ENCODE measurements at regions not wholly inside any gene's neighbourhood (a gene's known extent, or its start where the extent isn't known, plus 50 kb on each side); places are given as distances from the start of the nearest gene placed in this dataset.

DNA sequence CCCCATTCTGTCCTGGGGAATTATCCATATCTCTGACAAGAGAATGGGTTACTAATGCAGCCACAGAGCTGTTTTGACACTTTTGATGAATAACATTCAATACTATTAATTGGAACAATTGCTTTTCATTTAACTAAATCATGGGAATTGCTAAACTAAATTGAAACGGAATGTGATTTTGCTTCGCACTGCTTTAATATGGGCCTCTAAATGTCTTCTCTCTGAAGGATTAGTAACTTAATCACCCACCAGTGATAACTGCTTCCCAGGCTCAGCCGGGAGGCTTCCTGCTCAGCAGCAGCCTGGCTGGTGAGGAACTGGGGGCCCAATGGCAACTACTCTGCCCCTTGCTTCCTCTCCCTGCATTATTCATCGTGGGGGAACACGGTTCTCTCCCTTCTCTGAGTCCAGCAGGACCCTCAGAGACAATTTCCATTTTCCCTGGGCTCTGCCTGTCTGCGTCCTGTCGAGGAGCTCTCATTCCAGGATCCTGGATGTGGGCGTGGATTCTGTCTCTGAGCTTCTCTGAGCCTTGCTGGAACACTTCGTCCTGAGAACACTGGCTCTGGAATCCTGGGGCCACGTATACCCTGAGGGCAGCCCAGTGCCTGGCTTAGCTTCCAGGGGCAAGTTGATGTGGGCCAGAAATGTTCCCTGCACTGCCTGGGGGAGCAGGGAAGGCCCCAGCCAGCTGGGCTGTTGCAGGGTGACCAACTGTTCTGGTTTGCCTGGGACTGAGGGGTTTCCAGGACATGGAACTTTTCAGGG is 308.9 kb downstream of the DHX35 start:
- POLR2A ChIA-PET = no interaction called here
- TF ChIP-seq, protein P1, sequence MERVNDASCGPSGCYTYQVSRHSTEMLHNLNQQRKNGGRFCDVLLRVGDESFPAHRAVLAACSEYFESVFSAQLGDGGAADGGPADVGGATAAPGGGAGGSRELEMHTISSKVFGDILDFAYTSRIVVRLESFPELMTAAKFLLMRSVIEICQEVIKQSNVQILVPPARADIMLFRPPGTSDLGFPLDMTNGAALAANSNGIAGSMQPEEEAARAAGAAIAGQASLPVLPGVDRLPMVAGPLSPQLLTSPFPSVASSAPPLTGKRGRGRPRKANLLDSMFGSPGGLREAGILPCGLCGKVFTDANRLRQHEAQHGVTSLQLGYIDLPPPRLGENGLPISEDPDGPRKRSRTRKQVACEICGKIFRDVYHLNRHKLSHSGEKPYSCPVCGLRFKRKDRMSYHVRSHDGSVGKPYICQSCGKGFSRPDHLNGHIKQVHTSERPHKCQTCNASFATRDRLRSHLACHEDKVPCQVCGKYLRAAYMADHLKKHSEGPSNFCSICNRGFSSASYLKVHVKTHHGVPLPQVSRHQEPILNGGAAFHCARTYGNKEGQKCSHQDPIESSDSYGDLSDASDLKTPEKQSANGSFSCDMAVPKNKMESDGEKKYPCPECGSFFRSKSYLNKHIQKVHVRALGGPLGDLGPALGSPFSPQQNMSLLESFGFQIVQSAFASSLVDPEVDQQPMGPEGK (tag by site-specific recombination; IDR thresholded peaks at IDR 0.05) = no peak
- TF ChIP-seq ZIC2 (tag by site-specific recombination; IDR thresholded peaks at IDR 0.05) = peak; percentile 11; the same call in 1 of the 2 replicates
- no peaks in the 10 kb centered on the region for H3K4me1 ChIP-seq (ENCODE audit: control insufficient read depth, insufficient read depth, low read length)
- no peaks in the 10 kb centered on the region for H3K36me3 ChIP-seq (ENCODE audit: control insufficient read depth in 2 of 2, insufficient read depth in 1 of 2, low read length in 2 of 2)
- H3K4me3 ChIP-seq (ENCODE audit: low read depth, low read length) = no peak overlapping the region
- no peak overlapping the region for H3K27ac ChIP-seq (ENCODE audit: extremely low read depth, low read depth, low read length)
- CTCF ChIA-PET = interaction anchor here (0.9 to 3.5 kb wide), 4 partner anchors 8 to 921 kb away, joined by 3 to 25 read pairs (median 7); no protein-coding TSS in a partner anchor
- H3K9me3 ChIP-seq (ENCODE audit: control insufficient read depth, insufficient read depth, low read depth, low read length) = no peaks in the 10 kb centered on the region

DNA sequence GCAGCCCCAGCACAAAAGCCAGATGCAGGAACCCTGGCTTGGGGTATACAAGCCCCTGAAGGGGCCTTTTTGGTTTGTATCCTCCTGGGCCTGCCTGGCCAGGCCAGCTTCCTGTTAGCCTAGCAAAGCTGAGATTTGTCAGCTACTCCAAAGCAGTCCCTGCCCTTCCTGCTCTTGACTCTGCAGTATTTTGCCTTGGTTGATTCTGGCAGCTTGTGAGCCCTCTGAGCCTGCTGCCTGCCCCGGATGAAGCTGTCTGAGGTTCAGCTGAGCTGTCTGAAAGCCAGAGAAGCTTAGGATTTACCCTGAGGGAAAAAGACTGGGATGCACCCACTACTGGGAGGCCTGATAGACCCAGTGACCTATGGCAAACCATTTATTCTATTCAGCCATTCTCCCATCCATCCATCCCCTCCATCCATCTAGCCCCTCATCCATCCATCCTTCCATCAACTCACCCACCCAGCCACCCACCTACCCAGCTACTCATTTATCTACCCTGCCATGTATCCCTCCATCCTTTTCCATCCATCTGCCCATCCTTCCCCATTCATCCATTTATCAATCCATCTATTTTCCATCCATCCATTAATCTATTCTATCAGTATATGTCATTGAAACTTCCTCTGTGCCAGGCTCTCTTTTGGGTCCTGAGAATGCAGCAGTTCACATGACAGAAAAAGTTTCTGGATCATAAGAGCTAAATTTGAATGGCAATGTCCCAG is 307.5 kb downstream of the DHX35 start:
- Histone ChIP-seq H3K4me3 (ENCODE audit: low read depth, low read length) (no peak overlapping the region), H3K4me1 (ENCODE audit: control insufficient read depth, insufficient read depth, low read length) (no peaks in the 10 kb centered on the region), H3K27ac (ENCODE audit: extremely low read depth, low read depth, low read length) (no peak overlapping the region), H3K9me3 (ENCODE audit: control insufficient read depth, insufficient read depth, low read depth, low read length) (no peaks in the 10 kb centered on the region), H3K36me3 (ENCODE audit: control insufficient read depth in 2 of 2, insufficient read depth in 1 of 2, low read length in 2 of 2) (no peaks in the 10 kb centered on the region)
- TF ChIP-seq SCRT1 (tag by site-specific recombination; IDR thresholded peaks at IDR 0.05; ENCODE audit: borderline replicate concordance) (no peak), ZNF366 (tag by site-specific recombination; conservative IDR thresholded peaks at IDR 0.05) (peak; percentile 54)
- CTCF ChIA-PET = interaction anchor here (0.6 to 3.5 kb wide), 20 partner anchors 9 to 1067 kb away, joined by 3 to 25 read pairs (median 3); no protein-coding TSS in a partner anchor
- POLR2A ChIA-PET = no interaction called here

DNA sequence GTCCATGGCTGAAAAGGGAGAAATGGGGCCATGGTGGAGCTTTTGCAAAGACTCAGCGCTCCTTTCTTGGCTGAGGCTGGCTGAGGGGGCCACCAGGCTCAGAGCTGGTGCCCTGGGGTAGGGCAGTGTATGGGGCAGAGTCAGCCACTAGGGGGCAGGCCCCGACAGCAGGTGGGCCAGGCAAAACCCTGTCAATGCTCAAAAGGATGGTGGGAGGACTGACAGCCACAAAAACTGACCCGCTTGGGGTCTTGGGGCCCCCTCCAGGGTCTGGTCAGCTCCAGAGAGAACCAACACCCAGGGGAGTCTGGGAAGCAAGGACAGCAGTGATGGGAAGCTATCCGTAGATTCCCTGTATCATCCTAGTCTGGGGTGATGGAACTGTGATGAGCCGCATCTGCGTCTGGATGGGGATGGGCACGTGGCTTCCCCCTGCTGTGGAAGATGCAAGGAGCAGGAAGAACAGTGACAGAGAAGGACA is 306.9 kb downstream of the DHX35 start:
- CTCF ChIA-PET = interaction anchor here (0.5 to 3.5 kb wide), 31 partner anchors 9 to 1080 kb away, joined by 3 to 25 read pairs (median 3); no protein-coding TSS in a partner anchor
- no peak overlapping the region for H3K27ac ChIP-seq (ENCODE audit: extremely low read depth, low read depth, low read length)
- H3K4me1 ChIP-seq (ENCODE audit: control insufficient read depth, insufficient read depth, low read length) = no peaks in the 10 kb centered on the region
- TF ChIP-seq ZNF610 (tag by site-specific recombination; IDR thresholded peaks at IDR 0.05; ENCODE audit: borderline replicate concordance) (no peak), ZBTB8A (tag by site-specific recombination; IDR thresholded peaks at IDR 0.05) (no peak), MYNN (tag by site-specific recombination; IDR thresholded peaks at IDR 0.05; ENCODE audit: borderline replicate concordance) (no peak), ZNF837 (tag by site-specific recombination; IDR thresholded peaks at IDR 0.05) (no peak), ZNF654 (tag by site-specific recombination; IDR thresholded peaks at IDR 0.05; ENCODE audit: low read depth) (peak; percentile 91)
- TF ChIP-seq, protein P2, sequence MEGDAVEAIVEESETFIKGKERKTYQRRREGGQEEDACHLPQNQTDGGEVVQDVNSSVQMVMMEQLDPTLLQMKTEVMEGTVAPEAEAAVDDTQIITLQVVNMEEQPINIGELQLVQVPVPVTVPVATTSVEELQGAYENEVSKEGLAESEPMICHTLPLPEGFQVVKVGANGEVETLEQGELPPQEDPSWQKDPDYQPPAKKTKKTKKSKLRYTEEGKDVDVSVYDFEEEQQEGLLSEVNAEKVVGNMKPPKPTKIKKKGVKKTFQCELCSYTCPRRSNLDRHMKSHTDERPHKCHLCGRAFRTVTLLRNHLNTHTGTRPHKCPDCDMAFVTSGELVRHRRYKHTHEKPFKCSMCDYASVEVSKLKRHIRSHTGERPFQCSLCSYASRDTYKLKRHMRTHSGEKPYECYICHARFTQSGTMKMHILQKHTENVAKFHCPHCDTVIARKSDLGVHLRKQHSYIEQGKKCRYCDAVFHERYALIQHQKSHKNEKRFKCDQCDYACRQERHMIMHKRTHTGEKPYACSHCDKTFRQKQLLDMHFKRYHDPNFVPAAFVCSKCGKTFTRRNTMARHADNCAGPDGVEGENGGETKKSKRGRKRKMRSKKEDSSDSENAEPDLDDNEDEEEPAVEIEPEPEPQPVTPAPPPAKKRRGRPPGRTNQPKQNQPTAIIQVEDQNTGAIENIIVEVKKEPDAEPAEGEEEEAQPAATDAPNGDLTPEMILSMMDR (tag by site-specific recombination; IDR thresholded peaks at IDR 0.05) = peak; percentile 87
- TF ChIP-seq, protein P3, sequence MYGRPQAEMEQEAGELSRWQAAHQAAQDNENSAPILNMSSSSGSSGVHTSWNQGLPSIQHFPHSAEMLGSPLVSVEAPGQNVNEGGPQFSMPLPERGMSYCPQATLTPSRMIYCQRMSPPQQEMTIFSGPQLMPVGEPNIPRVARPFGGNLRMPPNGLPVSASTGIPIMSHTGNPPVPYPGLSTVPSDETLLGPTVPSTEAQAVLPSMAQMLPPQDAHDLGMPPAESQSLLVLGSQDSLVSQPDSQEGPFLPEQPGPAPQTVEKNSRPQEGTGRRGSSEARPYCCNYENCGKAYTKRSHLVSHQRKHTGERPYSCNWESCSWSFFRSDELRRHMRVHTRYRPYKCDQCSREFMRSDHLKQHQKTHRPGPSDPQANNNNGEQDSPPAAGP (tag by site-specific recombination; IDR thresholded peaks at IDR 0.05) = no peak
- POLR2A ChIA-PET = no interaction called here
- H3K9me3 ChIP-seq (ENCODE audit: control insufficient read depth, insufficient read depth, low read depth, low read length) = no peaks in the 10 kb centered on the region
- H3K36me3 ChIP-seq (ENCODE audit: control insufficient read depth in 2 of 2, insufficient read depth in 1 of 2, low read length in 2 of 2) = no peaks in the 10 kb centered on the region
- H3K4me3 ChIP-seq (ENCODE audit: low read depth, low read length) = no peak overlapping the region

All from HEK293 (cell line).